HCT116 (cell line): ENCODE measurements at regions not wholly inside any gene's neighbourhood (a gene's known extent, or its start where the extent isn't known, plus 50 kb on each side); places are given as distances from the start of the nearest gene placed in this dataset.

Source experiments
- ATAC-seq: fragments of 200-7000 bp; cut with Tn5 transposase; 2 replicates; pipeline ENCODE4 v1.9.1; 2020; ENCODE audit warnings: mild to moderate bottlenecking, moderate library complexity
- BruUV-seq: library from RNA; stranded (reverse); fragments of 400-500 nt; replicated peaks from 2 replicates; lab custom pipeline; 2021; lab: Mats Ljungman, UMichigan
- CTCF ChIA-PET: fragments of 300-600 bp; sonication (Branson Sonifier 250); formaldehyde crosslinking; loops from one replicate; lab custom pipeline; 2021; ENCODE audit warnings: antibody characterized with exemption; lab: Charles Lee
- POLR2A ChIA-PET: fragments of 300-600, 350-600 bp; sonication (Branson Sonifier 250); formaldehyde crosslinking; loops from one replicate; lab custom pipeline; 2021; ENCODE audit warnings: antibody characterized with exemption; lab: Charles Lee
- RAD21 ChIA-PET, 2 experiments: fragments of 300-600 bp; sonication (Branson Sonifier 250); formaldehyde crosslinking; loops; one replicate each; lab custom pipeline; 2023; ENCODE audit warnings: low total read pairs in 2 of 2; ENCODE audit not compliant: uncharacterized antibody in 2 of 2, unreplicated experiment in 2 of 2, low non-redundant PET in 1 of 2; lab: Charles Lee
- DNase-seq: peaks from one replicate; pipeline ENCODE4 v3.0.0-alpha.2; 2010; ENCODE audit warnings: low read depth, low spot score
- H2AFZ ChIP-seq: fragments of 200-600 bp; shearing (Covaris generic), sonication (generic); 2 replicates; pipeline ENCODE4 v1.6.1; 2017; ENCODE audit warnings: low read depth, mixed run types, mixed read lengths, antibody characterized with exemption, low read length; ENCODE audit not compliant: poor library complexity, severe bottlenecking
- H3K27ac ChIP-seq: 2 replicates; pipeline ENCODE4 v1.5.1; 2012; ENCODE audit warnings: low read depth, low read length
- H3K27me3 ChIP-seq: fragments of 200-600 bp; sonication (generic); 2 replicates; pipeline ENCODE4 v1.6.1; 2016; ENCODE audit warnings: mixed run types, low read length, mixed read lengths; ENCODE audit not compliant: insufficient read depth
- H3K36me3 ChIP-seq, 2 experiments: fragments of 200-500 bp in 1 of 2; fragments of 200-600 bp in 1 of 2; sonication (Bioruptor generic) in 1 of 2; sonication (generic) in 1 of 2; 2 replicates each; pipeline versions ENCODE4 v1.5.1 to v1.6.1; 2014 to 2016; ENCODE audit warnings: low read length in 2 of 2, inconsistent platforms in 1 of 2, mixed read lengths in 1 of 2, mixed run types in 1 of 2; ENCODE audit not compliant: insufficient read depth in 2 of 2, control insufficient read depth in 1 of 2
- H3K4me1 ChIP-seq, 2 experiments: fragments of 200-600 bp in 1 of 2; sonication (generic) in 1 of 2; 2 replicates each; pipeline versions ENCODE4 v1.5.1 to v1.6.1; 2012 to 2017; ENCODE audit warnings: low read length in 2 of 2, inconsistent platforms in 1 of 2, mild to moderate bottlenecking in 1 of 2, mixed read lengths in 1 of 2, mixed run types in 1 of 2, moderate library complexity in 1 of 2; ENCODE audit not compliant: insufficient read depth in 2 of 2, control insufficient read depth in 1 of 2
- H3K4me2 ChIP-seq: fragments of 200-600 bp; sonication (generic); 2 replicates; pipeline ENCODE4 v1.6.1; 2017; ENCODE audit warnings: mixed run types, low read length, mixed read lengths
- H3K4me3 ChIP-seq, 2 experiments: fragments of 200-600 bp in 1 of 2; sonication (generic) in 1 of 2; replicated peaks in 1 of 2; 2 replicates each; pipeline ENCODE4 v1.5.1; 2011 to 2016; ENCODE audit warnings: low read length in 2 of 2, control low read depth in 1 of 2, low read depth in 1 of 2, mild to moderate bottlenecking in 1 of 2, mixed read lengths in 1 of 2, mixed run types in 1 of 2
- H3K79me2 ChIP-seq: fragments of 200-600 bp; sonication (generic); 2 replicates; pipeline ENCODE4 v1.6.1; 2017; ENCODE audit warnings: mild to moderate bottlenecking, mixed run types, low read length, moderate library complexity, mixed read lengths; ENCODE audit not compliant: insufficient read depth
- H3K9ac ChIP-seq: fragments of 200-600 bp; sonication (generic); 2 replicates; pipeline ENCODE4 v1.6.1; 2016; ENCODE audit warnings: low read length, mixed read lengths
- H3K9me2 ChIP-seq: fragments of 200-600 bp; sonication (generic), shearing (Covaris generic); 2 replicates; pipeline ENCODE4 v1.6.1; 2017; ENCODE audit warnings: mixed run types, mild to moderate bottlenecking, moderate library complexity; ENCODE audit not compliant: insufficient read depth
- H3K9me3 ChIP-seq, 2 experiments: fragments of 200-500 bp in 1 of 2; fragments of 200-600 bp in 1 of 2; sonication (Bioruptor generic) in 1 of 2; sonication (generic) in 1 of 2; 2 replicates each; pipeline ENCODE4 v1.6.1; 2014 to 2017; ENCODE audit warnings: low read length in 2 of 2, mixed read lengths in 2 of 2, inconsistent platforms in 1 of 2, low read depth in 1 of 2, mild to moderate bottlenecking in 1 of 2, mixed run types in 1 of 2, moderate library complexity in 1 of 2; ENCODE audit not compliant: control insufficient read depth in 1 of 2, insufficient read depth in 1 of 2
- H4K20me1 ChIP-seq: fragments of 200-600 bp; sonication (generic), shearing (Covaris generic); 2 replicates; pipeline ENCODE4 v1.6.1; 2017; ENCODE audit warnings: mixed run types, mild to moderate bottlenecking, moderate library complexity; ENCODE audit not compliant: insufficient read depth
- CBX3 ChIP-seq: IDR thresholded peaks from 2 replicates; pipeline ENCODE4 v1.6.1; 2012; ENCODE audit warnings: low read depth
- CEBPB ChIP-seq: IDR thresholded peaks from 2 replicates; pipeline ENCODE4 v1.6.1; 2012; ENCODE audit warnings: low read depth
- CTCF ChIP-seq, 3 experiments: fragments of 200-600 bp in 1 of 3; sonication (generic) in 1 of 3; IDR thresholded peaks in 2 of 3; conservative IDR thresholded peaks in 1 of 3; 2 replicates each; pipeline ENCODE4 v1.5.1; 2012 to 2017; ENCODE audit warnings: low read depth in 2 of 3, low read length in 2 of 3, antibody characterized with exemption in 1 of 3, borderline replicate concordance in 1 of 3, control low read depth in 1 of 3, mild to moderate bottlenecking in 1 of 3, mixed read lengths in 1 of 3, mixed run types in 1 of 3, moderate library complexity in 1 of 3; ENCODE audit not compliant: insufficient read depth in 1 of 3
- ELF1 ChIP-seq: IDR thresholded peaks from 2 replicates; pipeline ENCODE4 v1.6.1; 2012; ENCODE audit warnings: low read depth, borderline replicate concordance
- EZH2 ChIP-seq: fragments of 200-600 bp; sonication (generic); IDR thresholded peaks from 2 replicates; pipeline ENCODE4 v1.6.1; 2017; ENCODE audit warnings: antibody characterized with exemption, mixed run types
- EZH2phosphoT487 ChIP-seq: fragments of 200-600 bp; IDR thresholded peaks from 2 replicates; pipeline ENCODE4 v1.6.1; 2018; ENCODE audit warnings: antibody characterized with exemption, borderline replicate concordance
- FOSL1 ChIP-seq: IDR thresholded peaks from 2 replicates; pipeline ENCODE4 v1.6.1; 2012; ENCODE audit warnings: low read depth
- POLR2A ChIP-seq: IDR thresholded peaks from 2 replicates; pipeline ENCODE4 v1.7.0; 2011; ENCODE audit warnings: borderline replicate concordance; ENCODE audit not compliant: insufficient read depth, insufficient read length; ENCODE audit errors: extremely low read depth
- RAD21 ChIP-seq: IDR thresholded peaks from 2 replicates; pipeline ENCODE4 v1.6.1; 2012; ENCODE audit warnings: low read depth, mild to moderate bottlenecking
- REST ChIP-seq: IDR thresholded peaks from 2 replicates; pipeline ENCODE4 v1.6.1; 2012; ENCODE audit warnings: low read depth
- SIN3A ChIP-seq: IDR thresholded peaks from 2 replicates; pipeline ENCODE4 v1.6.1; 2012; ENCODE audit warnings: low read depth
- SP1 ChIP-seq: IDR thresholded peaks from 2 replicates; pipeline ENCODE4 v1.6.1; 2012; ENCODE audit warnings: low read depth
- SRF ChIP-seq: IDR thresholded peaks from 2 replicates; pipeline ENCODE4 v1.6.1; 2012; ENCODE audit warnings: low read depth
- TCF7L2 ChIP-seq: IDR thresholded peaks from 2 replicates; pipeline ENCODE4 v1.7.0; 2011; ENCODE audit warnings: borderline replicate concordance, inconsistent platforms; ENCODE audit not compliant: insufficient read depth, insufficient read length; ENCODE audit errors: extremely low read depth
- ZNF274 ChIP-seq: fragments of 200-500 bp; sonication (Bioruptor generic); IDR thresholded peaks from 2 replicates; pipeline ENCODE4 v1.6.1; 2014; ENCODE audit warnings: mild to moderate bottlenecking, low read depth, low read length, inconsistent platforms
- intact Hi-C: fragments of 100-400 bp; cut with micrococcal nuclease; formaldehyde crosslinking; loops from 2 replicates; pipeline ENCODE4 v1.10.0; 2022

GRCh38 chr13:68347220-68347619 lies 1117.1 kb upstream of the PCDH9 start:
- H3K36me3 ChIP-seq, result no peaks in the 10 kb centered on the region
- H3K4me1 ChIP-seq, result no peaks in the 10 kb centered on the region
- H2AFZ ChIP-seq, result no peak overlapping the region
- peaks cover 0 to 8% of the 10 kb centered on the region in 2 experiments; a peak in 1 of 4 replicates for H3K9me3 ChIP-seq
- ChIA-PET POLR2A (no interaction called here), CTCF (no interaction called here), RAD21 (no interaction called here)
- H3K79me2 ChIP-seq, result no peaks in the 10 kb centered on the region
- no peak for ATAC-seq
- intact Hi-C loops, result no loop called here
- H4K20me1 ChIP-seq, result no peaks in the 10 kb centered on the region; the same call in 1 of the 2 replicates
- H3K27ac ChIP-seq, result no peak overlapping the region
- no peak overlapping the region for H3K4me2 ChIP-seq
- no peak overlapping the region for H3K4me3 ChIP-seq
- no peaks in the 10 kb centered on the region for H3K27me3 ChIP-seq
- H3K9ac ChIP-seq, result no peak overlapping the region
- BruUV-seq, result no TSS peak
- H3K9me2 ChIP-seq, result no peaks in the 10 kb centered on the region
- no peak for TF ChIP-seq SRF
- TF ChIP-seq CTCF (IDR thresholded peaks at IDR 0.05 in 2 of 3, conservative IDR thresholded peaks at IDR 0.05 in 1 of 3; ENCODE audit: borderline replicate concordance in 1 of 3, insufficient read depth in 1 of 3, low read depth in 2 of 3, low read length in 2 of 3), result no peak
- no peak for TF ChIP-seq EZH2
- no peak for TF ChIP-seq RAD21
- no peak for TF ChIP-seq FOSL1
- TF ChIP-seq ELF1, result no peak
- no peak for TF ChIP-seq REST
- no peak for TF ChIP-seq EZH2phosphoT487
- TF ChIP-seq ZNF274, result no peak
- no peak for TF ChIP-seq POLR2A
- TF ChIP-seq CEBPB, result no peak
- TF ChIP-seq TCF7L2, result no peak
- no peak for TF ChIP-seq SIN3A
- TF ChIP-seq SP1, result no peak
- no peak for TF ChIP-seq CBX3
- TF ChIP-seq, all 23 proteins: peak for 0
- DNase-seq, result no peak
